ENCODE measurements at regions not wholly inside any gene's neighbourhood (a gene's known extent, or its start where the extent isn't known, plus 50 kb on each side); places are given as distances from the start of the nearest gene placed in this dataset.
A peak's percentile ranks its signal among the peaks of the same experiment; 100 is the strongest.

DNA sequence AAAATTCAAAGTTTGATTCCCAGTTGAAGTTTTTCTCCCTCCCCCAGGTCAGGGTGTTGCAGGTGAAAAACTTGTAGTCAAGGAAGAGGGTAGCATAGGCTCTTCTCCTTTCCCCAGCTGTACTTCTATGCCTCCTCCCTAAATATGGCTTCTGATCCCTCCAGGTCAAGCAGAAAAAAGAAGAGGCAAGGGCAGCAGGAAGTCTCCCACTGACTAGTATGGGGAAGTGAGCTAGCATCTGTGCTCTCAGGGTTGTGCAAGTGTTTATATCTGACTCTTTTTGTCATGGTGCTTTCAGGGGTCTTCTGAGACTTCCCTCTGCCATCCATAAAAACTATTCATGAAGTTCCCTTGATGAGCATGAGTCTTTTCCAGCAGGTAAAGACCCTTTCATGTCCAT, 76.0 kb downstream of the ATPSCKMT start:
- no peak for ATAC-seq
- DNase-seq (ENCODE audit: low spot score), result no peak

DNA sequence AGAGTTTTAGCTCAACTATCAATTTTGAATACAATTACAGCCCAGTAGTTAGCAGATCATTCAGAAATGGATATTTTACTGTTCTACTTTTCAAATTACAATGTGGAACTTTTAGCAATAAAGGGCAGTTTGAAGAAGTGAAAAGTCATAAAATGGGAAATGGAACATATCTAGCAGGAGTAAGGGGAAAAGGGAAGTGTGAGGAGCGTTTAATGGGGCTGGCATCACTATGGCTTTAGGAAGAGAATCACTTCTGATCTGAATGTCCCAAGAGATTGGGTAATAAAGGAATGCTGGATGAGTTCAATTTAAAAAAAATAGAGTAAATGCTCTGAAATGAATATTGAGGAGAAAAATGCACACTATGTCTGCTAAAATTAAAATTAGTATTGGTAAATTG, 77.4 kb downstream of the ATPSCKMT start:
- DNase-seq (ENCODE audit: low spot score) (no peak), ATAC-seq (no peak)

DNA sequence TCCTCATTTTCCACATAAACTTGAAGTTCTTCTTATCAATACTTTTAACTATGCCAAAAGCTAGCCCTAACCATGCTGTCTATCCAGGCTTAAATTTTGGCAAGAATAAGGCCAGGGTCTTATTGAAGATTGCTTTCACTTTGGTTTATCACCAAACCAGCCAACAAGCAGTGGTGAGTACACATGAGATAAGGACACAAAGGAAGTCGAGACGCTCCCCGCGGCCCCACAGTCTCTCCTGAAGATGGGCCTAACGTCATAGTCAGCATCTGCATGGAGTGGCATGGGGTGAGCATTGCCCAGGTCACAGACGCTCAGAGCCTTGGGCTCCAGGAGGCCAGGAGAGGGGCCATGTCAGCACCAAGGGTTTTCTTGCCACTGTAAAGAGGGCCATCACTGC, 80.3 kb downstream of the ATPSCKMT start:
- no peak for DNase-seq (ENCODE audit: low spot score)
- ATAC-seq, result no peak

DNA sequence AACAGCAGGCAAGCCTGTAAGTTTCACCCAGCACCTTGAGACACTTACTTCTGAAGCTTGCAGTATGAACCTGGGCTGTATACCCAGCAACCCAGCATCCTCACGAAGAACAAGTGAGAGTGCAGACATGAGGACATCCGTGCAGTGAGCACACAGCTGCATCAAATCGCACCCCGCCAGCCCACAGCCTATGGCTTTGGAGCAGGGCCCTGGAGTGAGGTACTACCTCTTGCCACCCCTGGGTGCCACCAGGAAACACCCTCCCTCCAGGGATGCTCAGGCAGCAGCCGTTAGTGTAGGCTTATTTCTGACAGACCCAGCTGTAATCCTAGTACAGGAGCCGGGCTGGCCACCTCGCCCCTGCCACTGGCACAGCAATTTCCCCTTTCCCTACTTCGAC, 81.4 kb downstream of the ATPSCKMT start:
- no peak for DNase-seq (ENCODE audit: low spot score)
- ATAC-seq, result no peak

DNA sequence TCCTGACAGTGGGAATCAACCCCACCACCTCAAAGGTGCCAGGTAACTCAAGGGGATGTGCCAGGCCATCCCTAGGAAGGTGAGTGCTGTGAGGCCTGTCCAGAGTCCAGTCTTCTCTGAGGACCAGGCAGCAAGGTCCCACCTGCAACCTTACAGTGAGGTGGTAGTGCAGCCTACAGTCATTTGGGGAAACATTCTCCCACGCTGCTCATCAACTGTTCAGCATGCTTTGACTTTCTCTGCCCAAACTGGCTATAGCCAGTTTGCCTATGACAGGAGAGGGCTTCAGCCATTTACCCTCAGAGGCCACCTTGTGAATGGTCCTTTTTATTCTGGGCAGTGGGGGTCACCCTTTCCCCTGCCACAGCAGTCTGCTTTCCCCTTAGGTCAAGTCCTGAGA, 81.9 kb downstream of the ATPSCKMT start:
- ATAC-seq, result no peak

DNA sequence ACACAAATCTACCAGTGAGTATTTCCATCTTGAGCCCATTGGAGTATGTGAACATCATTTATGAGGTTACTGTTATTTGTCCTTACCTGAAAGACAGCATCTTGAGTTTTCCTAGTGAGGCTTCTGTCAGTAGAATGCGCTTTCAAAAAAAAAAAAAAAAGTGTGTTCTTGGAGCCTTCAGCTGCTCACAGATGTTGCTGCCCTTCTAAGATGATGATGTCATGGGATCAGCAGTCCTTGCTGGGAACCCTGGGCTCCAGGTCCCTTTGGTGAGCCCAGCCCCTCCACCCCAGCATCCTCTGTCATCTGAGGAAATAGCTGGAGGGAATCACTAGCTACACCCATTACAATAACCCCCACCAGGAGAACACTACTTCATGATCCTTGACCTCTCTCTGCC, 83.3 kb downstream of the ATPSCKMT start:
- no peak for DNase-seq (ENCODE audit: low spot score)
- no peak for ATAC-seq

More for the DNA sequence above, 81.9 kb downstream of the ATPSCKMT start:
- DNase-seq (ENCODE audit: low spot score), result no peak

DNA sequence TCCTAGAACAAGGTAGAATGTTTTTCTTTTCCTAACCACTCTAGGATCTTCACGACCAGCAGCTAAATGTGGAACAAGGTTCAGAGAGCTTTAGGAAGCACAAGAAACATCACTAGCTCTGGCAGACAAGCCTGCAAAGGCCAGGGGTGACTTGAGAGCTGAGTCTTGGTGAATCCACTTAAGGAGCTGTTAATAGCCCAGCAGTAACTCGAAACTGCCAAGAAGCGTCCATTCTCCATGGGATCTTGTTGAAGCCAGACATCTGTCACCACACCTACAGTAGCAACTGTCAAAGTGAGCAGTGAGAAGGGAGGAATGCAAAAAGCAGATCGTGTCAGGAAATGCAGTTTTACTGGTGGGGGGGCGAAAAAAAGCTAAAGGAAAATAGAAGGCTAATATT, 87.2 kb downstream of the ATPSCKMT start:
- ATAC-seq, result no peak
- DNase-seq (ENCODE audit: low spot score), result no peak

DNA sequence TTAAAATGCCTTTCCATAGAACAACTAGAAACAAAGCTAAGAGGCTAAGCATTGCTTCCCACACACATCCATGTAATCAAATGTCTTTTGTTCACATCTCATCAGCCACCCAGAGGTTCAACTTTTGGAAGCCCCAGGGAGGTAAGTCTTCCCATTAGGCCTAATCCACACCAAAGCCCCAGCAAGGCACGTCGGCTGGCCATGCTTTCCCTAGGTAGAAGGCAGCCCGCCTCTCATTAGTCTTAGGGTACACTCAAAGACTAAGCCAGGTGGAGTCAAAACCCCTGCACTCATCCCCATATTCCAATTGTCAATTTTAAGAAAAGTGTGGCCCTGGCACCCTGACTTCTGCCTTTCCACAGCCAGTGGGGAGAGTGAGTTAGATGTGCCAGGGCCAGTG, 87.9 kb downstream of the ATPSCKMT start:
- ATAC-seq (no peak), DNase-seq (ENCODE audit: low spot score) (no peak)

DNA sequence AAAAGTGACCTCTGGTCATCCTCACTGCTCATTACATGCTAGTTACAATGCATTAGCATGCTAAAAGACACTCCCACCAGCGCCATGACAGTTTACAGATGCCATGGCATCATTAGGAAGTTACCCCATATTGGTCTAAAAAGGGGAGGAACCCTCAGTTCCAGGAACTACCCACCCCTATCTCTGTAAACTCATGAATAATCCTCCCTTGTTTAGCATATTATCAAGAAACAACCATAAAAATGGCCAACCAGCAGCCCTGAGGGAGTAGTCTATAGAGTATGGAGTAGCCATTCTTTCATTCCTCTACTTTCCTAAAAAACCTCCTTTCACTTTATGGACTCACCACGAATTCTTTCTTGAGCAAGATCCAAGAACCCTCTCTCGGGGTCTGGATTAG, 89.4 kb downstream of the ATPSCKMT start:
- DNase-seq (ENCODE audit: low spot score) (no peak), ATAC-seq (no peak)

DNA sequence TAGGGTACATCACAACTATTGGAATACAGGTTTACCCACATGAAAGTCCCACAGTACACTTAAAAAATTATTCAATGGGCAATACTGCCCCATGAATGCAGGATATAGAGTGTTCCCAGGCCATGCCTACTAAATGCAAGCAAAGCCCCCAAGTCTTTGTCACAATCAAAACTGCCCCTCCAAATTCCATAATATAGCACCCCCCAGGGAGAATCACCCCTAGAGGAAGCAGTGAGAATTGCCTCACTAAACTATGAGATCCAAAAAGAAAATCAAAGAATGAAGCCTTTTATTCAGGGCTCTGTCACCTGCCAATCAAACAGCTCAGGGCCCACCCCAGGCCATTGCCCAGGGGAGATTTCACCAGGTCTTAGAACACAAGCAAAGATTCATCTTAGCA, 90.8 kb downstream of the ATPSCKMT start:
- DNase-seq (ENCODE audit: low spot score), result no peak
- ATAC-seq, result no peak

DNA sequence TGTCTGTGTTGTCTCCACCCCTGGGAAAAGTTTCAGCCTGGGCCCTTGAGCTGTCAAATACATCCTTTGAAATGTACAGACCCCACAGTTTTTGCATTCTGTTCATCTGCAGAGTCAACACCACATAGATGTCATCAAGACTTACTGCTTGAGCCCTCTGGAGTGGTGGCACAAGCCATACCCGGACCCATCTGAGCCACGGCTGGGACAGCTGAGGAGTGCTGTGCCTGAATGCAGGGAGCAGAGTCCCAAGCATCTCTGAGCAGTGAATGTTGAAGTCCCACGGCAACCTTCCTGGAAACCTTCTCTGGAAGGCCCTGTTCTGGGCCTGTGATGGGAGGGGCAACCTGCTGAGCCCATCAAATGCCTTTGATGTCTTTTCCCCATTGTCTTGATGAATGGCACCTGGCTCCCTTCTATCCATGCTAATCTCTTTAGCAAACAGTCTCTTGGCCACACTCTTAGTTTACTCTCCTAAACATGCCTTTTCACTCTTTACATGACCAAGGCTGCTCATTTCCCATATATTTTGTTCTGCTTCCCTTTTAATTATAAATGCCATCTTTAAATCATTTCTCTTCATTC, 92.5 kb downstream of the ATPSCKMT start:
- DNase-seq (ENCODE audit: low spot score), result no peak
- no peak for ATAC-seq

DNA sequence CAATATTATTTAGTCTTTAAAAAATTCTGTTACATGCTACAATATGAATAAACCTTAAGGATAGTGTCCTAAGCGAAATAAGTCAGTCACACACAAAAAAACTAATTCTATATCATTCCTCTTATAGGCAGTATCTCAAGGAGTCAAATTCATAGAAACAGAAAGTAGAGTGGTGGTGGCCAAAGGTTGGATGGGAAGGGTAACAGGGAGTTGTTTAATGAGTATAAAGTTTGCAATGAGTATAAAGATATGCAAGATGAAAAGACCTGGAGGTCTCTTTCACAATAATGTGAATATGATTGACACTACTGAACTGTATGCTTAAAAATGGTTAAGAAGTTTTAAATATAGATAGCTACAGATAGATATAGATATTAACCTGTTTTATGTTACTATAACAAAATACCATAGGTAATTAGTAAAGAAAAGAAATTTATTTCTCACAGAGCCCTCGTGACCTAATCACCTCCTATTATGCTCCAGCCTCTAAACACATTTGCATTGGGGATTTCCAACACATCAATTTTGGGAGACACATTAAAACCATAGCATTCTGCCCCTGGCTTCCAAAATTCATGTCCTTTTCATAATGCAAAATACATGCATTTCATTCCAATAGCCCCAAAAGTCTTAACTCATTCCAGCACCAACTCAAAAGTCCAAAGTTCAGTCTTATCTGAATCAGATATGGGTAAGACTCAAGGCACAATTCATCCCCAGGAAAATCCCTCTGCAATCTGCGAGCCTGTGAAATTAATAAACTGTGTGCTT, 93.6 kb downstream of the ATPSCKMT start:
- ATAC-seq, result no peak

DNA sequence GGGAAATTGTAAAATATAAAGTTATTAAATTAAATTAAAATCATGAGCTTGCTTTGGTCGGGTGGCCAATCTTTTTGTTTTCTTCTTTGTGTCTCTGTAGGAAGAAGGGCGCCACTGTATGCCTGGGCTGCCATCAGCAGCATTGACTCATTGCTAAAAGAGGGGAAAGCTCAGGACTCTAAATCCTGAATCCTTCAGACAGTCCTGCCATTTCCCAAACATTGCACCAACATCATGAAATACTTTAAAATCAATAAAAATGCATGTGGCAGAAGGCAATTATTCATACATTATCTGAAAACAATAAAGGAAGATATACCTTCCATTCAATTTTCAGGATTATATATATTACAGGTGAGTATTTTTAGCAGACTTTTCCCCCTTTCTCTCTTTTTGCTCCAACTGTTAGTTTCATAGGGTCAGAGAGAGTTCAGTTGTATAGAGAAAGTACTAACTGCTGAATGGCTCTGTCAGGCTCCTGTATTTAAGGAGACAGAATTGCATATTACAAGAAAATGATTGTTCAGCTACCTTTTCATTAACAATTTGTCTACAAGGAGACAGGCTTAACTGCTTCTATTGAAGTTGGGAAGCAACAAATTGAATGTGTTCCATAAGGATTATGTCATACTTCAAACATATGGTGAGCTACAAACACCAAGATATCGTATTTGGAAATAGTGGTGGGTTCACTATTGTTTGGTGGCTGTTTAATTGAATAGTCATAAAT, 95.7 kb downstream of the ATPSCKMT start:
- DNase-seq (ENCODE audit: low spot score), result no peak
- ATAC-seq, result no peak

More for the DNA sequence above, 93.6 kb downstream of the ATPSCKMT start:
- no peak for DNase-seq (ENCODE audit: low spot score)

DNA sequence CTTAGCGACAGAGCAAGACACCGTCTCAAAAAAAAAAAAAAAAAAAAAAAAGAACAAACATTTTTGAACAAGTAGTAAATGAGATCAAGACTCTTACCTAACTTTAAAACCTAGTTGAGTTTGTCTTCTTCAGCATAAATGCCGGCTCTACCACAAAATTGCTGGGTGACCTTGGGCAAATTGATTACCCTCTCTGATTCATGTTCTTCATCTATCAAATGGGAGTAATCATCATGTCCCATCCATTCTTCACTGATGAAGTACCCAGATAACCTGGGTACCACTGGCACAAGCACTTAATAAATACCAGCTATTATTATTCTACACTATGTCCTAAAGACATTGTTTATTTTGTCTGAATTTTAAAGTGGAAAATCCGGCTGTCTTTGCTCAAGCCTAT, 96.3 kb downstream of the ATPSCKMT start:
- ATAC-seq (no peak), DNase-seq (ENCODE audit: low spot score) (no peak)

DNA sequence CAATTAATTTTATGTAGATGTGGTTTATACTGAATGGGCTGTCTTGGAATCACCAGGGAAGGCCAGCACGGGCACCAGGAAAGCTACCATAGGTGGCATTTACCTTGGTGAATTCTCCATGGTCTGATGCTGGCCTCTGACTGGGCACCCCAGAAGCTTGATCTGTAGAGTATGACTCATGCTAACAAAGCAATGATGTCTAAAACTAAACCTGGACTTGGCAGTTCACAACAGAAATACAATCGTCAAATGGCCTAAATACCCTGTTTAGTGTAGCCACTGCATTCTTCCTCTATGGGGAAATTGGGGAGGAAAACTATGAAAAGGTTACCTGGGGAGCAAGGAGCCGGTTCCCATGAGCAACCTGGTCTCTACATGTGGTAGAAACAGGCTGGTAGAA, 98.0 kb downstream of the ATPSCKMT start:
- ATAC-seq (no peak), DNase-seq (ENCODE audit: low spot score) (no peak)

DNA sequence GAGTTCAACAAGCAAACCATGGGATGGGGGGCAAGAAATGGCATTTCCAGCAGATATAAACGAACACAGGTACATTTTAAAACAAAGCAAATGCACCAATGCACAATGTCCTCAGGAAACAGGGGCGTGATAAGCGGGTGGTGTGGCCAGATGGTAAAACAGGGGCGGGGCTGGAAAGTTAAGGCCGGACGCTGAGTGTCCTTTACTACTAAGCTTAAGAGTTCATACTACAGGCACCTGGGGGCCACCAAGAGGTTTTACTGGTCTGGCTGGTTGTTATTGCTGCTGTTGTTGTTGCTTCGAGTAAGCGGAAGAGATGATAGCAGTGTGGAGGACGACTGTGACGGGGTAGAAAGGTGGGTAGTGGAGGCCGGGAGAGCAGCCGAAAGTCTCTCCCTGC, 99.8 kb downstream of the ATPSCKMT start:
- ATAC-seq (no peak), DNase-seq (ENCODE audit: low spot score) (no peak)

DNA sequence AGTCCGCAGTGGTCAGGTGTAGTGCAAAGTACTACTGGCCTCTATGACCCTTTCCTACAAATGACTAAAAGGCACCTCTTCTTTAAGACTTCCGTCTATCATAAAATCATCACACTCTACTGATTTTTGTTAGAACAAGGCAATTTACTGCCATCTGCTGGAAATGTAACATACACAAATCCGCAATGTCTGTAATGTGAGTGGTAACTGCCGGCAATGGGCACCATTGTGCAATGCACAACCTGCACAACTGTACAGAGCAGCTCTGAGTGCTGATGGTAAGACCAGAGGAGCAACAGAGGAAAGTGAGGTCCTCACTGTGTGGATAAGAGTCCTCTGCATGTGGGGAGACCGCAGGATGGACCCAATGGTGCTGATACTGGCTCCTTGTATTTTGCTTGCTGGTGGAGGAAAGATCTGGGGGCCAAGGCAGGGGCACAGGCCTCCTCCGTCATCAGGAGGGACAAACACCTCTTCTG, 103.7 kb downstream of the ATPSCKMT start:
- no peak for DNase-seq (ENCODE audit: low spot score)
- peak; percentile 33 for ATAC-seq

DNA sequence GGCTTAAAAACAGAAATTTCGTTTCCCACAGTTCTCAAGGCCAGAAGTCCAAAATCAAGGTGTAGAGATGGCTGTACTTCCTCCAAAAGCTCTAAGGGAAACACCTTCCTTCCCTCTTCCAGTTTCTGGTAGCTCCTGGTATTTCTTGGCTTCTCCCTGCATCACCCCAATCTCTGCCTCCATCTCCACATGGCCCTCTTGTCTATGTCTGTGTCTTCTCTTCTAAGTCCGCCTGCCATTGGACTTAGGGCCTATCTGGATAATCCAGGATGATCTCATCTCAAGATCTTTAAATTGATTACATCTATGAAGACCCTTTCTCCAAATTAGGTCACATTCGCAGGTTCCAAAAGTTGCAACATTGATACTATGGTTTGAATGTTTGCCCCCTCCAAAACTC, 105.6 kb downstream of the ATPSCKMT start:
- DNase-seq (ENCODE audit: low spot score), result no peak
- no peak for ATAC-seq

DNA sequence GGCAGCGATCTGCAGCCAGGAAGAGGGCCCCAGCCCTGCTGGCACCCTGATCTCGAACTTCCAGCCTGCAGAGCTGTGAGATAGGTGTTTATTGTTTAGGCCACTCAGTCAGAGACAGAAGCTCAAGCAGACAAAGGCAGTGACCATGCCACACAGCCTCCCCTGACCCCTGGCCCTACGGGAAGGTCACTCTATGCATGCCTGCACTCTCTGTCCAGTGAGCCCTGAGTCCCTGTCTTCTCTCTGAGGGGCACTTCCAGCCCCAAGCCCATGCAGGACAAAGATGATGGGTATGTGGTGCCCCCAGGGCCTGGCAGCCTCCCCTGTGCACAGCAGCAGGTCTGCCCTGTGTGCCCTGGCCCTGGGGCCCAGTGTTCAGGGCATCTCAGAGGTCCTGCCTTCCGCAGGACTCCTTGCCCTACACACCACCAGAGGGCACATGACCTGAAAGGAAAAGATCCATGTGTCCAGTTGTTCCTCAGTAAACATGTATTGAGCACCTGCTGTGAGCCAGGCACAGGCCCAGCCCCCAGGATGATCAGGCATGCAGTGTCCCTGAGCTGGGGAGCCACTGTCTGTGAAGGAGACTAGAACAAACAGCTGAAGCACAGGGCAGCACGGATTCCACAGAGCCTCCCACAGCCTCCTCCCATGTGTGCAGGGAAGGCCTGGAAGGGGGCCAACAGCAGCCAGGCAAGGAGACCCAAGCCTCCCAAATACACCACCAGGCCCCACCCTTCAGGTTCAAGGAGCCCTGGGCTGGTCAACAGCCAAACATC, 109.3 kb downstream of the ATPSCKMT start:
- no peak for DNase-seq (ENCODE audit: low spot score)
- ATAC-seq, result peak; percentile 20

DNA sequence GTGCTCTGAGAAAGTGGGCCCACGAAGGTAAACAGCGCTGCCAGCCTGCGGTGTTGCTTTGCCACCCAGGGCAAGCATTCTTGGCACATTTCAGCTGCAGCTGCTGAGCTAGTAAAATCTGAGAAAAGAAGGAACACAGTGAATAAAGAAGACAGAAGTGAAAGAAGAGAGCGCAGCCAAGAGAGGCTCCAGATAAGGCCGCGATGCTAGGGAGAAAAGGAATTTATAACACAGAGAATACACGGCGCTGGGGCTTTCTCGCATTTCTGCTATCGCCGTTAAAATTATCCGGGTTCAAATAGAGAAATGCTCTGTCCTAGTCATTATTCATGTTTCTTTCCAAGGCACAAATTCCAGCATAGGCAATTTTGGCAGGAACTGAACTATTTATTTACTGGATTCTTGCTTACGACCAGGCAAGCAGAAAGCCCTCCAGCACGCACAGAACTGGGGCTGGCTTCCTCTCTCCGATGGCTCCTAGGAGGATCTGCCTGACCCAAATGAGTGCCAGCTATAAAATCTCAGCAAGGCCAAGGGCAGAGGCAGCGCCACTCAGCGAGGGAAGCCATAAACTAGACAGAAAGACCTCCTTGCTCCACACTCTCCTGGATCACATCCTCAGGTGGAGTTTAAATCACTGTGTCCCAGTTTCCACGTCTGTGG, 111.2 kb downstream of the ATPSCKMT start:
- DNase-seq (ENCODE audit: low spot score), result no peak
- ATAC-seq, result peak; percentile 17

DNA sequence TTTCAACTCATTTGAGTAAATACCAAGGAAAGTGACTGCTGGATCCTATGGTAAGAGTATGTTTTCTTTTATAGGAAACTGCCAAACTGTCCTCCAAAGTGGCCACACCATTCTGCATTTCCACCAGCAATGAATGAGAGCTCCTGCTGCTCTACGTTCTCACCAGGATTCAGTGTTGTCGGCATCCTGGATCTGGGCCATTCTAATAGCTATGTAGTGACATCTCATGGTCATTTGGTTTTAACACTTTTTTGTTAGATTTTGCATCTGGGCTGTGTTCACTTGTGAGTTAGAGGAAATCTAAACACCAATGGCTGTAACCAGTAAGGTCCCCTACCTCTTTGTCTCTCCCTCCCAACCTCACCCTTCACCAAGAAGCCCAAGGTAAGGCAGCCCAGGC, 115.9 kb downstream of the ATPSCKMT start:
- DNase-seq (ENCODE audit: low spot score), result no peak
- ATAC-seq, result no peak
